ENCODE measurements at regions not wholly inside any gene's neighbourhood (a gene's known extent, or its start where the extent isn't known, plus 50 kb on each side); places are given as distances from the start of the nearest gene placed in this dataset.
"Not testable (repeated sequence)": the region's sequence is repeated elsewhere in the genome, so short reads cannot be mapped to it uniquely, and the experiment has no call there.

DNA sequence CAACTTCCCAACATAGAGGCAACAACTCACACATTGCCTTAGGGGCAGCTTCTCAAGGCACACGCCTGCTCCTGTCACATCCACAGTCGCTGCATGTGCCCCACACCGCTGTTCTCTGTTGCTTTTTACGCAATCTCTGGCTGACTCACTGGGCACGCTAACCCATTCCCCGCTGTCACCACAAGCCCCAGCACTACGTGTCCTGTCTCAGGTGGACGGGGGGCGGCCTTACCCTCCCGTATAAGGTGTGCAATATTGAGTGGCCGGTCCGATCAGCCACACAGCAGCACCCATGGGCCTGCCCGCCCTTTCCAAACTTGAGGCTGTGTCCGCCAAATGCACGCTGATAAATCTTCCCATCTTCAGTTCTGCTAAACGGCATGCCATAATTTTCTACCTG, 75.5 kb upstream of the TNK2 start:
- not testable (repeated sequence) for H2AFZ ChIP-seq; H3K27ac ChIP-seq; H3K9me2 ChIP-seq (replicated peaks; ENCODE audit: insufficient read depth); H3K9me3 ChIP-seq (ENCODE audit: low read depth); DNase-seq (ENCODE audit: low spot score); H3K4me2 ChIP-seq; H4K20me1 ChIP-seq (ENCODE audit: insufficient read depth, poor library complexity, severe bottlenecking); H3K4me1 ChIP-seq (ENCODE audit: insufficient read depth); H3K27me3 ChIP-seq; H3K4me3 ChIP-seq; H3K36me3 ChIP-seq (replicated peaks; ENCODE audit: insufficient read depth, low read depth)
- WGBS (ENCODE audit: low lambda C conversion rate, missing lambda C conversion rate) = 90% methylated on average over 11 of the region's 16 CpGs
- peaks cover 15% of the 10 kb centered on the region for H3K79me2 ChIP-seq

DNA sequence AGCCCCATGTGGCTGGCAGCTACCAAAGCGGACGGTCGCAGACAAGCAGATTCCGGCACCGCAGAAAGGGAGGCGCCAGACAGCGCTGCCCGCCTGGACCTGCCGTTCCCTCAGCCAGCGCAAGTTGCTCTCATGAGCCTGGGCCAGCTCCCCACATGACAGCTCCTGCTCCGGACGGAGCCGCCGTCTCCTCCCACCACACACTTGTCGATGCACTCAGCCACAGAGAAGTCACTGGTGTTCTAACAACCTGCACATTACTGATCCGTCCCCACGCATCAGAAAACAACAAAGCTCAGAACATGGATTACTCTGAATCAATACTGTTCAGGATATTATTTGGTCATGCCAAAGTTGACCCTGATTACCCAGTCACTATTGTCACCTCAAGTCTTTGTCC, 74.4 kb upstream of the TNK2 start:
- H4K20me1 ChIP-seq (ENCODE audit: insufficient read depth, poor library complexity, severe bottlenecking); H3K27ac ChIP-seq; H3K36me3 ChIP-seq (replicated peaks; ENCODE audit: insufficient read depth, low read depth); H3K4me3 ChIP-seq; H3K9me2 ChIP-seq (replicated peaks; ENCODE audit: insufficient read depth); DNase-seq (ENCODE audit: low spot score); H3K27me3 ChIP-seq; H3K9me3 ChIP-seq (ENCODE audit: low read depth); H3K4me1 ChIP-seq (ENCODE audit: insufficient read depth); H3K4me2 ChIP-seq; H3K79me2 ChIP-seq; H2AFZ ChIP-seq: not testable (repeated sequence)
- WGBS (ENCODE audit: low lambda C conversion rate, missing lambda C conversion rate) = 97% methylated on average over 16 of the region's 17 CpGs

DNA sequence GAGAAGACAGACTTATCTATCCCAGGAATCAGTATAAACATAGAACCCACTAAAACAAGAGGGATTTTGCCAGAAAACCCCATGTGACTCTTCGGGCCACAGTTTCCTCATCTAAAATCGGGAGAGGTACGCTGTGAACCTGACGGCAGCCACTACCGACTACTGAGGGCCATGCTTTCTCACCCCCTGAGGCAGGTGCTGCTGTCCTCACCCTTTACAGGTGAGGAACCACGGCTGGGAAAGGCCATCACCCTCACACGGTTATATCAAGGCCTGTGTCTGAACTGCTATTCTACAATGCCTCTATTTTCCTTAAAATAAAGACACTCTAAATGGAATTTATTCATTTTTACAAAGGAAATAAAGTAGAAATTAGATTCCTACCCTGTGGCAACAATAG, 73.4 kb upstream of the TNK2 start:
- WGBS (ENCODE audit: low lambda C conversion rate, missing lambda C conversion rate) = 91% methylated on average over 7 of the region's 7 CpGs
- not testable (repeated sequence) for H3K27me3 ChIP-seq, H2AFZ ChIP-seq

GRCh38 chr3:195979877-195980276, 71.5 kb upstream of the TNK2 start:
- not testable (repeated sequence) for H3K36me3 ChIP-seq (replicated peaks; ENCODE audit: insufficient read depth, low read depth); H3K4me3 ChIP-seq; H3K4me2 ChIP-seq; H3K9me3 ChIP-seq (ENCODE audit: low read depth); DNase-seq (ENCODE audit: low spot score); H3K27me3 ChIP-seq; H4K20me1 ChIP-seq (ENCODE audit: insufficient read depth, poor library complexity, severe bottlenecking); H3K27ac ChIP-seq; H3K9me2 ChIP-seq (replicated peaks; ENCODE audit: insufficient read depth); H3K4me1 ChIP-seq (ENCODE audit: insufficient read depth); H3K79me2 ChIP-seq; H2AFZ ChIP-seq
- 98% methylated on average over 10 of the region's 10 CpGs for WGBS (ENCODE audit: low lambda C conversion rate, missing lambda C conversion rate)

More for the DNA sequence above, 73.4 kb upstream of the TNK2 start:
- not testable (repeated sequence) for H4K20me1 ChIP-seq (ENCODE audit: insufficient read depth, poor library complexity, severe bottlenecking); DNase-seq (ENCODE audit: low spot score); H3K36me3 ChIP-seq (replicated peaks; ENCODE audit: insufficient read depth, low read depth); H3K4me3 ChIP-seq; H3K79me2 ChIP-seq; H3K9me3 ChIP-seq (ENCODE audit: low read depth); H3K27ac ChIP-seq; H3K4me2 ChIP-seq; H3K4me1 ChIP-seq (ENCODE audit: insufficient read depth); H3K9me2 ChIP-seq (replicated peaks; ENCODE audit: insufficient read depth)

DNA sequence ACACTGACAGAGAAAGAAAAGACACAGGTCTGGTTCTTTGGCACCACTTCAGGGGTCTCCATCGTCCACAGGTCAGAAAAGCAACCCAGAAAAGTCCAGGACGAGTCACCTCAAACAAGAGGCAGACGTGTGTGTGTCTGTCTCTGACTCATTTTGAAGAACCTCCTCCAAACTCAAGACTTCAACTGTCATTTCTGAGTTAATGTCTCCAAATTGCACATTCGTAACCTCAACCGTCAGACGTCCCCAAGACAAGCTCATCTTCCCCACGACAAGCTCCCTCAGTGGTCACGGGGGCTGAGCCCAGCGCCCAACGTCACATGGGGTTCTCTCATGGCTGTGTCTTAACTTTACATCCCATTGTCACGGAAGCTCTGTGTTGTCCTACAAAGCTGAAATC, 70.2 kb upstream of the TNK2 start:
- H3K4me2 ChIP-seq; H3K27me3 ChIP-seq; H3K9me3 ChIP-seq (ENCODE audit: low read depth); H3K9me2 ChIP-seq (replicated peaks; ENCODE audit: insufficient read depth); H3K36me3 ChIP-seq (replicated peaks; ENCODE audit: insufficient read depth, low read depth); H3K4me1 ChIP-seq (ENCODE audit: insufficient read depth); H3K27ac ChIP-seq; H2AFZ ChIP-seq; H4K20me1 ChIP-seq (ENCODE audit: insufficient read depth, poor library complexity, severe bottlenecking); DNase-seq (ENCODE audit: low spot score); H3K4me3 ChIP-seq; H3K79me2 ChIP-seq: not testable (repeated sequence)
- 86% methylated on average over 1 of the region's 11 CpGs for WGBS (ENCODE audit: low lambda C conversion rate, missing lambda C conversion rate)

GRCh38 chr3:195976876-195977275, 68.5 kb upstream of the TNK2 start:
- not testable (repeated sequence) for H3K9me2 ChIP-seq (replicated peaks; ENCODE audit: insufficient read depth); H3K4me2 ChIP-seq; H3K27ac ChIP-seq; H4K20me1 ChIP-seq (ENCODE audit: insufficient read depth, poor library complexity, severe bottlenecking); H3K4me1 ChIP-seq (ENCODE audit: insufficient read depth); H3K36me3 ChIP-seq (replicated peaks; ENCODE audit: insufficient read depth, low read depth); H3K27me3 ChIP-seq; H3K4me3 ChIP-seq; H3K79me2 ChIP-seq; H2AFZ ChIP-seq; DNase-seq (ENCODE audit: low spot score); H3K9me3 ChIP-seq (ENCODE audit: low read depth)
- 92% methylated on average over 2 of the region's 19 CpGs for WGBS (ENCODE audit: low lambda C conversion rate, missing lambda C conversion rate)

- not testable (repeated sequence) for H3K9me3 ChIP-seq (ENCODE audit: low read depth); H2AFZ ChIP-seq; H3K4me1 ChIP-seq (ENCODE audit: insufficient read depth); H3K79me2 ChIP-seq; H3K36me3 ChIP-seq (replicated peaks; ENCODE audit: insufficient read depth, low read depth); H3K27ac ChIP-seq; H3K4me3 ChIP-seq; H3K4me2 ChIP-seq; H3K27me3 ChIP-seq; H3K9me2 ChIP-seq (replicated peaks; ENCODE audit: insufficient read depth); DNase-seq (ENCODE audit: low spot score); H4K20me1 ChIP-seq (ENCODE audit: insufficient read depth, poor library complexity, severe bottlenecking)
- WGBS (ENCODE audit: low lambda C conversion rate, missing lambda C conversion rate) = 94% methylated on average over 13 of the region's 13 CpGs
Measured at GRCh38 chr3:195974281-195974680, 65.9 kb upstream of the TNK2 start.

- H3K9me2 ChIP-seq (replicated peaks; ENCODE audit: insufficient read depth); H3K9me3 ChIP-seq (ENCODE audit: low read depth); H3K27me3 ChIP-seq; H3K79me2 ChIP-seq; H3K27ac ChIP-seq; DNase-seq (ENCODE audit: low spot score); H4K20me1 ChIP-seq (ENCODE audit: insufficient read depth, poor library complexity, severe bottlenecking); H3K4me3 ChIP-seq; H3K36me3 ChIP-seq (replicated peaks; ENCODE audit: insufficient read depth, low read depth); H2AFZ ChIP-seq; H3K4me1 ChIP-seq (ENCODE audit: insufficient read depth); H3K4me2 ChIP-seq: not testable (repeated sequence)
- 99% methylated on average over 9 of the region's 9 CpGs for WGBS (ENCODE audit: low lambda C conversion rate, missing lambda C conversion rate)
Measured at GRCh38 chr3:195970873-195971272, 62.5 kb upstream of the TNK2 start.

- H3K4me1 ChIP-seq (ENCODE audit: insufficient read depth); H3K9me3 ChIP-seq (ENCODE audit: low read depth); H3K27ac ChIP-seq; H3K79me2 ChIP-seq; H3K36me3 ChIP-seq (replicated peaks; ENCODE audit: insufficient read depth, low read depth); H2AFZ ChIP-seq; H3K9me2 ChIP-seq (replicated peaks; ENCODE audit: insufficient read depth); H4K20me1 ChIP-seq (ENCODE audit: insufficient read depth, poor library complexity, severe bottlenecking); H3K4me3 ChIP-seq; H3K27me3 ChIP-seq; DNase-seq (ENCODE audit: low spot score); H3K4me2 ChIP-seq: not testable (repeated sequence)
- 97% methylated on average over 21 of the region's 22 CpGs for WGBS (ENCODE audit: low lambda C conversion rate, missing lambda C conversion rate)
Measured at GRCh38 chr3:195969838-195970776, 61.8 kb upstream of the TNK2 start.

Data from hepatocyte (in vitro differentiated cells).